ENCODE measurements at regions not wholly inside any gene's neighbourhood (a gene's known extent, or its start where the extent isn't known, plus 50 kb on each side); places are given as distances from the start of the nearest gene placed in this dataset.

DNA sequence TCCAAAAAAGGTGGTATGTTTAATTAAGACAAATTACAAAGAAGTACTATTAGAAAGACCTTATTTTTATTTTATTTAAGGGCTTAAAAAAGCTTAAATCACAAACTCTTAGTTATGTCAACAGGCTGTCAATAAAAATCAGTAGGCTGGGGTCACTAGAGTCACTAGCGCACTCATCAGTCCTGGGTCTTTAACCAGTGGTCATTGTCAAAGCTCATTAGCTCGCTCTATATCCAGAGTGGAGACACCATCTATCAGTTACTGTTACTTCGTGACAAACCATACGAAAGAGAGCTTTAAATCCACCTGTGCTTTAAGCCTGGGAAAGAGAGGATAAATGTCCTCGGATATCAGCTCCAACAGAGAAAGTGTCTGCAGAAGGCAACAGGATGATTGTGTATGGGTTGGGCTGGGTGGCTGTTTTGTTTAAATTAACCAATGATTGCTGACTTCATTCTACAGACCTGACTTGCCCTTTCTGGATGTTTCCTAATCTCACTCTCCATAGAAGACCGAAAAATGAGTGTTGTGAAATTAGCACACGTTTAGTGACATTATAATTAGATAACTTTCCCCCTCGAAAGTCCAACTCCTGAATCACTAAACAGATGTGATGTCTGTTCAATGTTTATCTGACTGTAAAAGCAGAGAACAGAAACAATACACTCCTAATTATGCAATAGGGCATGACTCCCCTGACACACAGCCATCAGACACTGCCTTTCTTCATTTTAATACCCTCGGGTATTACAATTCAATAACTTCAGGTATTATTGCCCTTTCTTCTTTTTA is 123.6 kb upstream of the TNPO1 start:
- Histone ChIP-seq H3K79me2 (ENCODE audit: control insufficient read depth in 1 of 2, insufficient read depth in 2 of 2, low read length in 2 of 2) (no peaks in the 10 kb centered on the region), H4K8ac (ENCODE audit: extremely low read depth, insufficient read depth, low read length) (no peak overlapping the region), H3K27me3 (replicated peaks in 1 of 4; ENCODE audit: control insufficient read depth in 3 of 4, extremely low read depth in 1 of 4, insufficient read depth in 3 of 4, low read length in 3 of 4) (no peaks in the 10 kb centered on the region), H2BK5ac (ENCODE audit: low read depth, low read length) (no peak overlapping the region), H4K20me1 (replicated peaks in 1 of 2; ENCODE audit: control insufficient read depth in 1 of 2, insufficient read depth in 2 of 2, low read length in 2 of 2) (no peaks in the 10 kb centered on the region), H3K36me3 (ENCODE audit: control insufficient read depth in 2 of 4, insufficient read depth in 4 of 4, low read length in 3 of 4) (no peaks in the 10 kb centered on the region), H4K91ac (replicated peaks; ENCODE audit: insufficient read length, low read length) (no peak overlapping the region), H3K9me3 (ENCODE audit: insufficient read depth in 2 of 2, low read depth in 1 of 2, low read length in 1 of 2) (no peaks in the 10 kb centered on the region), H3K4me1 (replicated peaks in 1 of 4; ENCODE audit: control insufficient read depth in 3 of 4, insufficient read depth in 4 of 4, low read length in 3 of 4) (no peaks in the 10 kb centered on the region), H3K4ac (replicated peaks; ENCODE audit: insufficient read length, low read depth, low read length) (no peak overlapping the region), H4K5ac (ENCODE audit: insufficient read length, low read depth, low read length) (no peak overlapping the region), H2AK5ac (ENCODE audit: low read depth, low read length) (no peak overlapping the region), H2BK15ac (ENCODE audit: low read length) (no peak overlapping the region), H3K23me2 (ENCODE audit: low read depth, low read length) (no peaks in the 10 kb centered on the region), H3K23ac (ENCODE audit: insufficient read length) (no peak overlapping the region), H3K9ac (replicated peaks in 1 of 4; ENCODE audit: extremely low read depth in 1 of 4, low read depth in 3 of 4, low read length in 3 of 4) (no peak overlapping the region), H3K14ac (ENCODE audit: insufficient read length) (no peak overlapping the region), H3K56ac (replicated peaks; ENCODE audit: insufficient read length, low read depth, low read length) (no peak overlapping the region), H3K18ac (ENCODE audit: extremely low read depth, low read length) (no peak overlapping the region), H2BK120ac (replicated peaks; ENCODE audit: low read depth, low read length) (no peak overlapping the region), H2BK20ac (ENCODE audit: low read length) (no peak overlapping the region), H3K79me1 (ENCODE audit: low read depth, low read length) (no peaks in the 10 kb centered on the region), H2BK12ac (ENCODE audit: low read depth, low read length) (no peak overlapping the region), H3K27ac (ENCODE audit: low read depth, low read length) (no peak overlapping the region), H3K4me2 (ENCODE audit: insufficient read depth in 1 of 2, low read depth in 2 of 2, low read length in 2 of 2) (no peak overlapping the region), H3K4me3 (ENCODE audit: extremely low read depth in 1 of 4, insufficient read depth in 2 of 4, low read depth in 3 of 4, low read length in 4 of 4) (no peak overlapping the region), H2AFZ (ENCODE audit: low read length) (no peak overlapping the region)
- DNase-seq (ENCODE audit: low read depth in 1 of 2, low spot score in 2 of 2): no peak
- ChIA-PET POLR2A (ENCODE audit: partially characterized antibody) (no interaction called here), CTCF (ENCODE audit: partially characterized antibody) (interaction anchor here (1.9 kb wide), 1 partner anchor 14 kb away, joined by 6 read pairs; no protein-coding TSS in a partner anchor)
- TF ChIP-seq RBBP5 (IDR thresholded peaks at IDR 0.05; ENCODE audit: borderline replicate concordance, low read depth, low read length) (no peak), JUND (IDR thresholded peaks at IDR 0.05; ENCODE audit: low read length) (no peak), KDM5A (IDR thresholded peaks at IDR 0.05; ENCODE audit: low read length) (no peak), SRF (IDR thresholded peaks at IDR 0.05; ENCODE audit: low read depth, low read length) (no peak), RNF2 (IDR thresholded peaks at IDR 0.05; ENCODE audit: borderline replicate concordance, low read depth, low read length, missing control alignments, poor library complexity, severe bottlenecking) (no peak), TAF1 (IDR thresholded peaks at IDR 0.05; ENCODE audit: low read depth, low read length) (no peak), RFX5 (IDR thresholded peaks at IDR 0.05; ENCODE audit: borderline replicate concordance, low read depth, low read length) (no peak), FOSL1 (IDR thresholded peaks at IDR 0.05; ENCODE audit: insufficient read depth, low read depth, low read length) (no peak)
- WGBS, 2 experiments (ENCODE audit: extremely low coverage in 1 of 2, insufficient coverage in 1 of 2, insufficient read length in 1 of 2, insufficient replicate concordance in 2 of 2, low coverage in 1 of 2, low lambda C conversion rate in 2 of 2, missing lambda C conversion rate in 1 of 2): 89% methylated on average over 9 of the region's 9 CpGs; no CpG with 5 or more reads in 1 of the 2 experiments
- no peak for FAIRE-seq

Data from H1 (cell line).